ENCODE measurements at regions not wholly inside any gene's neighbourhood (a gene's known extent, or its start where the extent isn't known, plus 50 kb on each side); places are given as distances from the start of the nearest gene placed in this dataset.

DNA sequence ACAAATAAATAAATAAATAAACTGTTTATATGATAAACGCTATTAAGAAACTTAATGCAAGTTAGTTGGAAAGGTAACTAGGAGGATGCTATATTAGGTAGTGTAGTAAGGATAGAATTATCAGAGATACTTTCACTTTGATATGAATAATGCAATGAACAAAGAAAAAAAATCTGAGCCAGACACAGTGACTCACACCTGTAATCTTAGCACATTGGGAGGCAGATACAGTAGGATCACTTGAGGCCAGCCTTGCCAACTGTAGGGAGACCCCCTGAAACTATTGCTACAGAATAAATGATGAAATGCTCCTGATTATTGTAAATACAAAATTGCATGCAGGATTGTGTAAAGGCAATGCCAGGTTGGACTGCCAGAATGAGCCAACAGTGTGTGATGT is 109.2 kb downstream of the ANXA2R start:
- TF ChIP-seq, protein P1, sequence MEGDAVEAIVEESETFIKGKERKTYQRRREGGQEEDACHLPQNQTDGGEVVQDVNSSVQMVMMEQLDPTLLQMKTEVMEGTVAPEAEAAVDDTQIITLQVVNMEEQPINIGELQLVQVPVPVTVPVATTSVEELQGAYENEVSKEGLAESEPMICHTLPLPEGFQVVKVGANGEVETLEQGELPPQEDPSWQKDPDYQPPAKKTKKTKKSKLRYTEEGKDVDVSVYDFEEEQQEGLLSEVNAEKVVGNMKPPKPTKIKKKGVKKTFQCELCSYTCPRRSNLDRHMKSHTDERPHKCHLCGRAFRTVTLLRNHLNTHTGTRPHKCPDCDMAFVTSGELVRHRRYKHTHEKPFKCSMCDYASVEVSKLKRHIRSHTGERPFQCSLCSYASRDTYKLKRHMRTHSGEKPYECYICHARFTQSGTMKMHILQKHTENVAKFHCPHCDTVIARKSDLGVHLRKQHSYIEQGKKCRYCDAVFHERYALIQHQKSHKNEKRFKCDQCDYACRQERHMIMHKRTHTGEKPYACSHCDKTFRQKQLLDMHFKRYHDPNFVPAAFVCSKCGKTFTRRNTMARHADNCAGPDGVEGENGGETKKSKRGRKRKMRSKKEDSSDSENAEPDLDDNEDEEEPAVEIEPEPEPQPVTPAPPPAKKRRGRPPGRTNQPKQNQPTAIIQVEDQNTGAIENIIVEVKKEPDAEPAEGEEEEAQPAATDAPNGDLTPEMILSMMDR (IDR thresholded peaks at IDR 0.05), result no peak
- no peak for TF ChIP-seq POLR2A (IDR thresholded peaks at IDR 0.05)

Data from right lobe of liver (tissue), 4 donors.